ENCODE measurements at regions not wholly inside any gene's neighbourhood (a gene's known extent, or its start where the extent isn't known, plus 50 kb on each side); places are given as distances from the start of the nearest gene placed in this dataset.

DNA sequence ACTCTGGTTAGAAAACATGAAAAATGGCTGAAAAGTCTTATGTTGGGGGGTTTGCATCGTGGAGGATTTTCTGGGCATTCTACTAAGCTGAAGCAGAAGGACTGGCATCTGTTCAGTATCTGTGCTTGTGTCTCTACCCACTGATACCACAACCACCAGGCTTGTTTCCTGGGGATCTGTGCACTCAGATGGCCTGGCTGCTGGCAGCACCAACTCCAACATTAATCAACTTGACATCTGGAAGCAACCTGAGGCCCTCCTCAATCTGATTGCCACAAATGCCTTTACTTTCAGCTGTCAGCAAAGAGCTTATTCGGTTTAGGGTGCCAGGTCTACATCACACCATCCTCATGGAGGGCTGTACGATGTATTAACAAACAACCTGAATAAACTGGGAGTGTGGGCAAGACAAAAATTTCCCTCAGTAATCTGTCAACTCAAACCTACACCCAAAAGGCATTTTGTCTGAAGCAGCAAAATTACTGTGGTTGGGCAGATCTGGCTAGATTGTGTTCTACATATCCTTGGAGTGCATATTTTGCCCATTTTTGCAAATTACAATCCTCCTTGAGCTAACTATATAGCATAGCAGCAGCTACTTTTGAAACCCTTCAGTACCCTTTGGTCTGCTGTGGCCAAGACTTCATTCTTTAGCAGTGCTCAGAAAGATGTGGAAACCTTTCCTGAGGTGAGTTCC, 74.6 kb downstream of the FOXD1 start:
- no peak for DNase-seq

DNA sequence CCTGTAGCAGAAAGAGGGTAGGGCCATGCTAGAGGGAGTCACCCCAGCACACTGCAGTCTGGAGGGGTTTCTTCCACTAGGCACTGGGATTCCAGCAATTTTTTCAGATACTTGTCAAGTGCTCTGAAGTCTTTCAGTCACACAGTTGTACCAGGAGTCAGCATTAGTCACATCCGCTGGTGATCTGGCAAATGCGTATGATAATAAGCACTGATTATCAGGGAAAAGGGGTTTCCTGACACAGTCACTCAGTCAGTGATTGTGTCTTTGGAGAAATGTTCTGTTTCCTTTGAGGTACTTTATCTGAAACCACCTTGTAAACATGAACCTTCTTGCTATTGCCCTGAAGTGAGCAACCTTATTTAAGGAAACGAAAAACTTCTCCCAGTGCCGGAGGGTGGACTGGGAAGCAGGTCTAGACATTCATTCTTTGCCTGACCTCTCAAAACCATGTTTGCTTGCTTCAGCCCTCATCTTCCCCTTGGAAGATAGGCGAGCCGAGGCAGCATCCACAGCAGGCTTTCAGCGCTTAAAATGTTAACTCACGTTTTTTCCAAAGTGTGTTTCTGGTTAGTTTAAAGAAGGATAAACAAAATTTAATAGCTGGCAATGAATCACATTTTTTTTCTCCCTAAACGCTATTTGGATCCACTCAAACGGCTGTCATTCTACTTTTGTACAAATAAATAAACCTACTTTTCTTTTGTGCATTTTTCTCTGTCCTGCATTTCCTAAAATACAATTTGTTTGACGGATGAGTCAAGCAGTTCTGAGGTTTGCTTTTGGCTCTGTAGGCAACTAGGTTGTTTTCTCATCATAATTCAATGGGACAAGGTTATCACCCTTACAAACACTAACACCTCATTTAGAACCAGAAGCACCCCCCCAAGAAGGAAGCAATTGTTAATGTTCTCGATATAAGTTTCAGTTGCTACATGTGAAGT, 77.7 kb downstream of the FOXD1 start:
- DNase-seq, result no peak

DNA sequence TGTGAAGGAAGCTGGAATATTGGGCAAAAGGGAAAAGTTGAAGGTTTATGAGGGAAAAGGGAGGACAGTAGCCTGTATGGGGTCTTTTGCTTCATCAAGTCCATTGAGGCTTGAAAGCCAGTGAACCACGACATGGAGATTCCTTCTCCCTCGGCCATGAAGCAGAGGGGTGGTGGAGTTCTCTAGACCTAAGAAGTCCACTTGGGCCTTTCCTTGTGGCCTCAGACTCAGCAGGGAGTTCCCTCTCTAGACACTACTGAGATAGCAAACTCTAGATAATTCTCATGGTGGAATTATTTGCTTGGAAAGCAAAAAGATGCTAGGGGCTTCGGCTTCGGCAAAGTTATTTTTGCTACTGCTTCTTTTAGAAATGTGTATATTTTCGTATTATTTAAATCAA, 78.5 kb downstream of the FOXD1 start:
- DNase-seq, result no peak

DNA sequence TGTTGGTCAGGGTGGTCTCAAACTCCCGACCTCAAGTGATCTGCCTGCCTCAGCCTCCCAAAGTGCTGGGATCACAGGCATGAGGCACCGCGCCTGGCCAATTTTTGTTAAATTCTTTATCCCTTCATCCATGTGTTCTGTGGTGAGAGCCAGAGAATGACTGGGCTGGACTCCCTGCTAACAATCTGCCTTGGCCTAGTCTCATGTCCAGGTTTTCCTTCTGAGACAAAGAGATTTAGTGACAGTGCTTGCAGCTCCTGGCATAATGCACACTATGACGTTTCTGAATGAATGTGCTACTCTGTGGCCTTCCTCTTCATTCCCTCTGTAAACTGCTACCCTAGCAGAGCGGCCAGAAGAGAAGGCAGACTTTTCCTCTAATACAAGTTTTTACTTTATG, 79.3 kb downstream of the FOXD1 start:
- DNase-seq, result no peak

DNA sequence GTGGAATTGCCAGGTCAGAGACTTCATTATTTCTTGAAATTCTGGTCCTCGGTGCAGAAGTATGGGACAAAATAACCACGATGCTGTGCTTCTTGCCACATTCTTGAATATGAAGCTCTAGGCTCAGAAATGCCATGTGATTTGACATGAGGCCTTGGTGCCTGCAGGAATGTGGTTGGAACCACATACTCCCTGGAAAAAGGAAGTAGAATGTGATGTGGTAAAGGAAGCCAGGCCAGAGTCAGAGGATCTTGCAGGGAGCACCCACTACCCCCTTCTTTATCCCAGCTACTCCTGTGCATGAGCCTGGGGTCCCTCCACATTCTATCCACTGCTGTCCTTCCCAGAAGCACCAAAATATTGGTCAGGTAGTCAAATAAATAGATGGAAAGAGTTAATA, 80.9 kb downstream of the FOXD1 start:
- DNase-seq, result no peak

DNA sequence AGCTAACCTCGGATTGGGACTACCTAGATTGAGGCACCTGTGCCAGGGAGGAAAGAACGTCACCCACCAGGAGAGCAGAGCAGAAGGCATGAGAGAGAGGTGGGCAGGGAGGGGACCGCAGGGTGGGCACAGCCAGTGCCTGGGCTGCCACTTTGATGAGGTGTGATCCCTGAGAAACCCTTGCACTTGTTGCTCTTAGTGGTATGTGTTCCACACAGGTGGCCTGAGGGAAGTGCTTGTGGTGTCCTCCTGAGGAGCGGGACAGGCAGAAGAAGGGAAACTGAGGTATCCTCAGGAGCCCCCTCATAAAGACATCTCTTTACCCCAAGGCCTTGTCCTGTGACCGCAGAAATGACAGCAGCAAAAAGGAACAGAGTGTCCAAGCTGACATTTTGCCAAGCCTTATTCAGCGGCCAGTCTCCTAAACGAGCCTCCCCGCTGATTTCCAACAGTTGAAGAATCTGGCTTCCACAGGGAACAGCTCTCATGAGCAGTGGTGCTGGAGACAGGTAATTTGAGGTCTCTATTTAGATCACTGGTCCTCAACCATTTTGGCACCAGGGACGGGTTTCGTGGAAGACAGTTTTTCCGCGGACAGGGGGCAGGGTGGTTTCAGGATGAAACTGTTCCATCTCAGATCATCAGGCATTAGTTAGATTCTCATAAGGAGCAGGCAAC, 82.4 kb downstream of the FOXD1 start:
- peak; percentile 59 for DNase-seq

DNA sequence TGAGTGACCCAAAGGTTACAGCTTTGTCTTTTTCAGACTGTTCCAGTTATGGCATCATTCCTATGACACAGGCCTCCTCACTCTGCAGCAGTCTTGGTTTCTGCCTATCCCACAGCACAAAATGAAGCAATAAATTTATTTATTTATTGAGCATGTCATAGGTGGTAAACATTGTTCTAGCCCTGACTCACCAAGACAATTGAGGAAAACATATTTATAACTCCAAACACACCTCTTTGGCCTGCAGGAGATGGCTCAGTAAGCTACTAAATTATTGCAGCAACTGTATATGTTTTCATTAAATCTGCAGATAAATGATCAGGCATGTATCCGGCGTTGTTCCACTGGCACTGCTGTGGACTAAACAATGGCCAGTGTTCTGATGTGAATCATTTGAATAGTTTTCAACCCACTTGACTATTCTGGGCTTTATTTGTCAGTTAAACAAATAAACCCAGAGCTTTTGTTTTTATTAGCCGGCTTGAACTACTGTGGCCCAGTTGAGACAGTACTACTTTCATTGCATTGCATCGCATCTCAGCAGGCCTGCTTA, 83.2 kb downstream of the FOXD1 start:
- no peak for DNase-seq

DNA sequence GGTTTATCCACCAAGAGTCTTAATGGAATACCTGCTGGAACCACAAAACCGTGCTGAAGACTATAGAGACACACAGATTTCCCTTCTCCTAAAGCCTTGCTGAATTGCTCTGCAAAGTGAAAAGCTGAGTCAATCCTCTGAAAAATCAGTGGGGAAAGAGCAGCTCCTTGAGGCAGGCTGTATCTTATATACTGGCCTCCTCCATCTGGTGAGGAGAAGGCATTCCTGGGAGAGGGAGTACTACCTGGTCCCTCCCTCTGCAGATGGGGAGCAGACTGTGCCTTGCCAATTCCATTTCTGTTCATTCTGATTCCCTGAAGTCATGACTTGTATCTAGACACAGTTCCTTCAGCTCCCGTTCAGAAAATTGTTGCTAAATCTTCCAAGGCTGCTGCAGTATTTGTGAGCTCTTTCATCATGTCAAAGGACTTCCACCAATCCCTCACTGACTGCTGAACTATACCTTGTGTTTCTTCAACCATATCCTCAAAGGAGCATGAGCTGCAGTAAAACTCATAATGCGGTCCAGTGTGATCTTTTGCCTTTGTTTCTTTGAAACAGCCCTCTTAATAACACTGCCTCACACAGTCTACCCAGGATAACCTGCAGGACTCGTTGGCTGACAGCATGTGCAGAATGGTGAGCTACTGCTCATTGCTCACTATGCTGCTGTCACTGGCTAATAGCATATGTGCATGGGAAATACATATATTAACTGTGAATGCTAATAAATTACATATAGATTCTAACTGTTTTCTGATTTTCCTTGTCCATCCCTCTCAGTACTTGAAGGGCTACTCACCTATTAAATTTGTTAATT, 84.5 kb downstream of the FOXD1 start:
- DNase-seq, result no peak

DNA sequence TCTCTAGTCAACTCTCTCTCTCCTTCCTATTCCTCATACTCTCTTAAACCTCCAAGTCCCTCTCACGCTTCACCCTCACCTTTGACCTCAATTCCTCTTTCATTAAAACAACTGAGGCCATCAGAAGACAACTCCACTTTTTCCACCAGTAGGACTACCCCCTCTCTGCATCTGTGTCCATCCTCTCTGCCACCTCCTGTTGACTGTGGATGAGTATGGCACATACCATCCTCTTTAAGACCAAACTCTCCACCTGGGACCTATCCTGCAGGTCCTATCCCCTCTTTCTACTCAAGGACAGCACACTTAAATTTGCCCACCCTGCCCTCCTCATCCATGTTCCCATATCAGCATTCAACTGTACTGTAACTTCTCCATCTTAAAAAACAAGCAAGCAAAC, 89.2 kb downstream of the FOXD1 start:
- DNase-seq, result no peak

DNA sequence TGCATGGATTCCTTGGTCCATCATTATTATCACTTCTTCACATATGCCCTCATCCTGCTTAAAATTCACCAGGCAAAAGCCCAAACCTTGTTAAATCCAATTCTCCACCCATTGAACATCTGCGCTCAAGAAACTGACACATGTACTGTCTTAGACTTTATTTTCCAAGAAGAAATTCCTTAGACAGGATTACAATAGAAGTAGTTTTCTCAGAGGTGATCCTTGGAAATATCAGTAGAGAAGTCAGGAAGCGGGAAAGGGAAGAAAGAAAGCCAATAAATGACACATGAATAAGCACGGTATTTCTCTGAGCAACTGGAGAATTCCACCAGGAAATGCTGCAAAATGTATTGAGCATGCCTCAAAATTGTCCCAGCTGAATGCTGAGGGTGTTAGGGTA, 90.2 kb downstream of the FOXD1 start:
- no peak for DNase-seq

DNA sequence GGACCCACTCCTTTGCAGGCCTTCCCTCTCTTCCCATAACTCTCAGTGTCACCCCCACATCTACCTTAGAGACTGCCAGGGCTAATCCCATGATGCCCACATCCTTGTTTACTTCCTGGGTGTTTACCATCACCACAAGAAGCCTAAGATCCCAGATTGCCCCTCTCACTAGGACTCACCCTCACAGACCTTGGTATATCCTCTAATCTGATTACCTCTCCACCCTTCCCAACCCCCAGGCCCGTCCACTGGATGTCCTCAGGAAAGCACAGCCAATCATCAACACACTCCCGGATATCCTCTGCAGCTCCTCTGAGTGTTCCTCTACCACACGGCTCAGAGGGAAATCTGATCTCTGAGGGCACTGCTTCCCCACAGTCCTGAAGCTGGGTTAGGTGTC, 91.0 kb downstream of the FOXD1 start:
- no peak for DNase-seq

DNA sequence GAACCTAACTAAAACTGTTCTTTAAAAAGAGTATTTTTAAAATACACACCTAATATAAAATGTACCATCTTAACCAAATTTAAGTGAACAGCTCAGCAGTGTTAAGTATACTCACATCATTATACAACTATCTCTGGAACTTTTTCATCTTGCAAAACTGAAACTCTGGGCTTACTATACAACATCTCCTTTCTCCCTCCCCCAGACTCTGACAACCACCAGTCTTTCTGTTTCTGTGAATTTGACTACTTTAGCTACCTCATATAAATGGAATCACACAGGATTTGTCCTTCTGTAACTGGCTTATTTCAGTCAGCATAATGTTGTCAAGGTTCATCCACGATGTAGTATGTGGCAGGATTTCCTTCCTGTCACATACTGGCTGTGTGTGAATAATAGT, 93.5 kb downstream of the FOXD1 start:
- no peak for DNase-seq

DNA sequence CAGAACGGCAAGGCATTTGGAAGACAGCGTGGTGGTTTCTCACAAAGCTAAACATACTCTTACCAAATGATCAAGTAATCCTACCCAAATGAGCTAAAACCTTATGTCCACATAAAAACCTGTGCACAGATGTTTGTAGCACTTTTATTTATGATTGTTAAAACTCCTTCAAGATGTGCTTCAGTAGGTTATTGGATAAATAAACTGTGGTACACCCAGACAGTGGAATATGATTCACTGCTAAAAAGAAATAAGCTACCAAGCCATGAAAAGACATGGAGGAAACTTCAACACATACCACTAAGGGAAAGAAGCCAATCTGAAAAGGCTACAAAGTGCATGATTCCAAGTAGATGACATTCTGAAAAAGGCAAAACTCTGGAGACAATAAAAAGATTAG, 94.2 kb downstream of the FOXD1 start:
- no peak for DNase-seq

DNA sequence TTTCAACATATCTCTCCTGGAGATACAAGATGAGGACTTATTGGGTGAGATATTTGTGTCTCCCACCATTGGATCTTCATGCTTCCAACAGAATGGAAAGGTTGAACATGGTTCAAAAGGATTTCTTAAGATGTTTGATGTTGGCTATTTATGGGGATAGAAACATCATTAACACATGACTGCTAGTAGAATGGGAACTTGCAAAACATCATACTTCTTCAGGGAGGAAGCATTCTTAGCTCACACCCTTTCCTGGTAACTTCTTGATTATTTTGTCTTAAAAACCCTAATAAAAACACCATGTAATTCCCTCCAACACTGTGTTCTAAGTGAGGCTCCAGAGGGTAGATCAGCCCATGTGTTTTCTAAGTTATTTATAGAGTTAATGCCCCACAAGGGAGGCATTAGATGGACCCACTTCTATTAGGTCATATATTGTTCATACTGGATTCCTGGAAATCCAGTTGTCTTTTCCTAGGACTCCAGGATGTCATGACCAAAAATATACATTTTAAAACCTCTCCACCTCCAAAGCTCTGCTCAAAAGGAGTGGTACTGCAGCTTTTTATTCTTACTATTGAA, 95.8 kb downstream of the FOXD1 start:
- DNase-seq, result no peak

DNA sequence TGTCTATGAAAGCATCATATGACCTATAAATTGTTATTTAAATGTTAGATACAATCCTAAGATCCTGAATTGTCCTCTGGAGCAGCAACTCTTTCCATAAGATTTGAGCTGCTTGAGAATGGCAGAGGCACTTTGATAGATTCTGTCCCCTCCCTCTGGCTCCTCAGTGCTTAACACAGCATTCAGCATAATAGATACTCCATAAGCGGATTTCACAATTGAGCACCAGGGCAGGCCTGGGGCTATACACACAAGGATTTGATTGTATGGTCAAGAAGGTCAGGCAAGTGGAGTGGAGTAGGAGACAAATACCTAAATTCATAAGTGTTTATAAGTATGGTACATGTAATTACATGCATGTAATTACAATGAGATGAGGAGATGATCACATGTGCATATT, 96.3 kb downstream of the FOXD1 start:
- DNase-seq, result no peak

DNA sequence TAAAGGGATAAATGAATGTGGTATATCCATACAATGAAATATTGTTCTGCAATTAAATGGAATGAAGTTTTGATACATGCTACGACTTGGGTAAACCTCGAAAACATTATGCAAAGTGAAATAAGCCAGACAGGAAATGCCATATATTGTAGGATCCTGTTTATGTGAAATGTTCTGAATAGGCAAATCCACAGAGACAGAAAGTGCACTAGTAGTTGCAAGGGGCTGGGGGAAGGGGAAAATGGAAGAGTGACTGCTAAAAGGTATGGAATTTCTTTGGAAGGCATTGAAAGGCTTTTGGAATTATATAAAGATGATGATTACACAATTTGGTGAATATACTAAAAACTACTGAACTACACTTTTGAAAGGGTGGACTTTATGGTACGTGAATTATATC, 97.0 kb downstream of the FOXD1 start:
- DNase-seq, result no peak

DNA sequence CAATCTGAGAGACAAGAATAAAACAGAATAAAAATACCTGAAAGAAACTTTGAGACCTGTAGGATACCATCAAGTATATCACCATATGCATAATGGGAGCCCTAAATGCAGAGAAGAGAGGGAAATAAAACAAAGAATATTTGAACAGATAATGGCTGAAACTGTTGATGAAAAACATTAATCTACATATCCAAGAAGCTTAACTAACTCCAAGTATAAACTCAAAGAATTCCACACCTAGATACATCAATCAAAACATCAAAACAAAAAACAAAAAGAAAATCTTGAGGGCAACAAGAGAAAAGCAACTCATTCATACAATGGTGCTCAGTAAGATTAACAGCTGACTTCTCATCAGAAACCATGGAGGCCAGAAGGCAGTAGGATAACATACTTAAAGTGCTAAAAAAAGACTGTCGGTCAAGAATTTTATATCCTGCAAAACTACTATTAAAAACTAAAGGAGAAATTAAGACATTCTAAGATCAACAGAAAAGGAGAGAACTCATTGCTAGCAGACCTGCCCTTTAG, 101.6 kb downstream of the FOXD1 start:
- no peak for DNase-seq

DNA sequence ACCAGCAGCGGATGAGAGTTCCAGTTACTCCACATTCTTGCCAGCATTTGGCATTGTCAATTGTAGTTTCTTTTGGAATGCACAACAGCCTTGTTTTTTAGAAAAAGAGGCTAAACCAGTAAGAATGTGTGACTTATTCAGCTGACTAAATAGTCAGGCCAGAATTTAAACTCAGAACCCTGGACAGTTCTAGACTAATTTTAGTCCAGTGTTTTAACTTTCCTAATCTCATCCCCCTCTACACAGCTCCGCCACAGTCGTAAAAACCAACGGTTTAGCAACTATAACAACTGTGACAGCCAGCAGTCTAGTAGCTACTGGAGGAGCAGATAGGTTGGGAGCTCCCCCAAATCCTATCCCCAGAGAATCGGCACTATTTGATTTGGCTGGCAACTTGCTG, 103.7 kb downstream of the FOXD1 start:
- DNase-seq, result no peak

DNA sequence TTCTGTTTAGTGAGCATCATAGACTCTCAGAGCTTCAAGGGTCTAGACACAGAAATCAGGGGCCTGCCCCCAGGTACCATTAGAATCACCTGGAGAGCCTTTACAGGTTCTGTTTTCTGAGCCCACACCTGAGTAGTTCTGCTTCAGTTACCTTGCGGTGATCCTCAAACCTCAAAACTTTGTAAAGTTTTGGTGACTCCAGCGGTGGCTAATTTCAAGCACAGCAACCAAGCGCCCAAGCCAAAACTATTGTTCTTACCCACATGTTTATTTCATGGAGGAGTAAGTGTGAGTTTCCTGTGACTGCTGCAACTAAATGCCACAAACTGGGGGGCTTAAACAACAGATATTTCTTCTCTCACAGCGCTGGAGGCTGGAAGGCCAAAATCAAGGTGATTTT, 108.9 kb downstream of the FOXD1 start:
- DNase-seq, result no peak

DNA sequence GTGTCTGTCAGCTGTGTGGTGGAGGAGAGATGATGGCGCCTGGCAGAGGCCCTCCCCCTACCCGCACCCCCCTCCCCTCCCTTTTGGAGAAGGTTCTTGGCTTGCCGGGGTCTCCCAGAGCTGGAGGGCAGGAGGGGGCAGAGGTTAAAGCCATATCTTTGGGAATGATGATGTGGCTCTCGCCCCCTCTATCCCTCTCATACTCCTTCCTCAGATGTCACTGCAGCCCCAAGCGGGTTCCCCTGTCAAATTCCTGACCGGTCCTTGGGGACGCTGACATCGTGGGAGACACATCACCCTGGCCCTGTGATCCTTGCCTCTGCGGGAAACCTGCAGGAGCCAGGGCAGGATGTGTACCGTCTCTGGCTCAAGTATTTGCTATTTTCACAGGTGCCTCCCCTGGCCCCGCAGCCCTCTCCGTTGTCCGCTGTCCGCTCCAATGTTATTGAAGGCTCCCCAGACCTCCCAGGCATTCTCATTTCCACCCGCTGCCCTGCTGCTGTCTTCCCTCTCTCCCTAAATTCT, 109.5 kb downstream of the FOXD1 start:
- DNase-seq, result no peak

DNA sequence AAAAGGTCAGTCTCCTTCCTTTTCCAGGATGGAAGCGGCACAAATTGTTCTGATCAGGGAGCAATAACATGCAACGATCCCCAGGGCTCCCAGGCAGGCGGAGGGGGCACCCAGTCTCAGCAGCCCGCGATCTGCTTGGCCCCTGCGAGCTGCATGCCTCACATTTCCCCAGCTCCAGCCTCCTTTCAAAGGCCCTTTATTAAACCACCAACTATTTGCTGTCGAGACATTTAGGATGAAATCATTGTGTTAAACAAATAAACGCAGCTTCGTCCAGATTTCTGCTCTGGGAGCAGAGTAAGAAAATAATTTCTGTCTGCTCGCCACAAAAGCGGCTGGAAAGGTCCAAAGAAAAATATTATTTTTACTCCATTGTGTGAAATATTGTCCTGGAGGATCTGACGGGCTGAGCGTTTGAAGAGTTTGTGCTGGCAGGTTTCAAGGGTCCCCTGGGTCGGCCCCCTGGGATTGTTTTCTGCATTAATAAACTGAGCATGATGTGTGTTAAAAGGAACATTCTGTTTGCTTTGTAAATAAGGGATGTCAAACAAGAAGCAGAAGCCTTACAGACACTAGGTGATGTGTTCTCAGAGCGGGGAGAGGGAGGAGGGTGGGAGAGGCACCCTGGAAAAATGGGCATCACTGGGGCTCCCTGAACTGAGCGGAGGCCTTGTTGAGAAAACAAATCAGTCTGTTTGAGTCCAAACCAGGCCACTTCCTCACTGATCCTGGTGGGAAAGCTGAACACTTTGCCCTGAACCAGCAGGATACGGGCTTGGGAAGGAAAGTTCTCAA, 110.1 kb downstream of the FOXD1 start:
- peak; percentile 72 for DNase-seq
